ENCODE measurements at regions not wholly inside any gene's neighbourhood (a gene's known extent, or its start where the extent isn't known, plus 50 kb on each side); places are given as distances from the start of the nearest gene placed in this dataset.

GRCh38 chr19:28134311-28134710 is 1078.6 kb downstream of the UQCRFS1 start:
- TF ChIP-seq CTCF (IDR thresholded peaks at IDR 0.05 in 4 of 5, conservative IDR thresholded peaks at IDR 0.05 in 1 of 5) (no peak), POLR2A (IDR thresholded peaks at IDR 0.05) (no peak)

Measured in gastrocnemius medialis (tissue), 4 donors.